ENCODE measurements at regions not wholly inside any gene's neighbourhood (a gene's known extent, or its start where the extent isn't known, plus 50 kb on each side); places are given as distances from the start of the nearest gene placed in this dataset.
A peak's percentile ranks its signal among the peaks of the same experiment; 100 is the strongest.

- no peak overlapping the region for H3K27ac ChIP-seq
- DNase-seq (ENCODE audit: low spot score): no peak
- TF ChIP-seq CTCF (IDR thresholded peaks at IDR 0.05): no peak
- no peak overlapping the region for H3K4me3 ChIP-seq
These were observed 549.4 kb downstream of the NYAP2 start for GRCh38 chr2:225948903-225949302.

GRCh38 chr2:225938991-225939390 is 539.5 kb downstream of the NYAP2 start:
- DNase-seq (ENCODE audit: low spot score): no peak
- no peak for TF ChIP-seq CTCF (IDR thresholded peaks at IDR 0.05)
- Histone ChIP-seq H3K27ac (no peak overlapping the region), H3K4me3 (no peak overlapping the region)

GRCh38 chr2:225937625-225938187 is 538.2 kb downstream of the NYAP2 start:
- TF ChIP-seq CTCF (IDR thresholded peaks at IDR 0.05): no peak
- Histone ChIP-seq H3K4me3 (no peak overlapping the region), H3K27ac (no peak overlapping the region)
- DNase-seq (ENCODE audit: low spot score): no peak

GRCh38 chr2:225932811-225933413 is 533.4 kb downstream of the NYAP2 start:
- H3K4me3 ChIP-seq: no peak overlapping the region
- no peak overlapping the region for H3K27ac ChIP-seq
- TF ChIP-seq CTCF (IDR thresholded peaks at IDR 0.05): no peak
- no peak for DNase-seq (ENCODE audit: low spot score)

GRCh38 chr2:225930687-225931086 is 531.2 kb downstream of the NYAP2 start:
- no peak for DNase-seq (ENCODE audit: low spot score)
- Histone ChIP-seq H3K4me3 (no peak overlapping the region), H3K27ac (peak overlapping the region in 1 of 2 donors; percentile 33)
- TF ChIP-seq CTCF (IDR thresholded peaks at IDR 0.05): no peak

- Histone ChIP-seq H3K4me3 (no peak overlapping the region), H3K27ac (no peak overlapping the region)
- no peak for DNase-seq (ENCODE audit: low spot score)
- no peak for TF ChIP-seq CTCF (IDR thresholded peaks at IDR 0.05)
These were observed 521.2 kb downstream of the NYAP2 start for GRCh38 chr2:225920621-225921220.

- Histone ChIP-seq H3K27ac (no peak overlapping the region), H3K4me3 (no peak overlapping the region)
- DNase-seq (ENCODE audit: low spot score): no peak
- TF ChIP-seq CTCF (IDR thresholded peaks at IDR 0.05): no peak
These were observed 517.2 kb downstream of the NYAP2 start for GRCh38 chr2:225916692-225917091.

Data from coronary artery (tissue), 2 donors.